CD4-positive, alpha-beta T cell (primary cell): ENCODE measurements at regions not wholly inside any gene's neighbourhood (a gene's known extent, or its start where the extent isn't known, plus 50 kb on each side); places are given as distances from the start of the nearest gene placed in this dataset.

Experiments
- ATAC-seq: fragments of 200-7000 bp; cut with Tn5 transposase; one replicate; pipeline ENCODE4 v1.10.0; 2022; ENCODE audit warnings: mild to moderate bottlenecking; ENCODE audit not compliant: poor library complexity
- CTCF ChIA-PET: fragments of 350-600 bp; sonication (Branson Sonifier 250); formaldehyde crosslinking; loops from one replicate; lab custom pipeline; 2021; ENCODE audit warnings: antibody characterized with exemption, inconsistent platforms; lab: Charles Lee
- POLR2A ChIA-PET: fragments of 350-600 bp; sonication (Branson Sonifier 250); formaldehyde crosslinking; loops from one replicate; lab custom pipeline; 2021; ENCODE audit warnings: antibody characterized with exemption, inconsistent platforms; lab: Charles Lee
- DNase-seq, 14 experiments: peaks; one replicate each; pipeline ENCODE4 v3.0.0-alpha.2; 2013 to 2020; ENCODE audit warnings: mixed read lengths in 2 of 14
- H3K27ac ChIP-seq, 2 donors: one replicate each; pipeline versions ENCODE4 v1.5.1 to v1.7.0; 2013; ENCODE audit warnings: low read length in 2 of 2, low read depth in 1 of 2, mild to moderate bottlenecking in 1 of 2
- H3K27me3 ChIP-seq, 2 experiments: 1 replicate in 1 of 2; 2 replicates in 1 of 2; pipeline versions ENCODE4 v1.6.1 to v1.7.0; 2013; ENCODE audit warnings: low read length in 2 of 2, control low read depth in 1 of 2, mild to moderate bottlenecking in 1 of 2, moderate library complexity in 1 of 2; ENCODE audit not compliant: insufficient read depth in 2 of 2, control insufficient read depth in 1 of 2
- H3K36me3 ChIP-seq: one replicate; pipeline ENCODE4 v1.6.1; 2013; ENCODE audit warnings: low read length, control low read depth; ENCODE audit not compliant: insufficient read depth
- H3K4me1 ChIP-seq: one replicate; pipeline ENCODE4 v1.6.1; 2013; ENCODE audit warnings: low read length, control low read depth; ENCODE audit not compliant: insufficient read depth
- H3K4me3 ChIP-seq: one replicate; pipeline ENCODE4 v1.5.1; 2013; ENCODE audit warnings: mild to moderate bottlenecking, low read length, moderate library complexity
- H3K9me3 ChIP-seq, 2 experiments: 1 replicate in 1 of 2; 2 replicates in 1 of 2; pipeline versions ENCODE4 v1.6.1 to v1.7.0; 2013; ENCODE audit warnings: low read length in 2 of 2, mild to moderate bottlenecking in 2 of 2, control low read depth in 1 of 2, moderate library complexity in 1 of 2; ENCODE audit not compliant: control insufficient read depth in 1 of 2, insufficient read depth in 1 of 2
- H3K27ac Mint-ChIP-seq: one replicate; pipeline ENCODE4 v1.8.0; 2020; ENCODE audit warnings: mixed read lengths
- H3K27me3 Mint-ChIP-seq: one replicate; pipeline ENCODE4 v1.8.0; 2021; ENCODE audit warnings: mixed read lengths
- H3K36me3 Mint-ChIP-seq: one replicate; pipeline ENCODE4 v1.8.0; 2021; ENCODE audit warnings: low read depth, mixed read lengths
- H3K4me1 Mint-ChIP-seq: one replicate; pipeline ENCODE4 v1.8.0; 2021; ENCODE audit warnings: low read depth, mixed read lengths
- H3K4me3 Mint-ChIP-seq: one replicate; pipeline ENCODE4 v1.8.0; 2020; ENCODE audit warnings: mild to moderate bottlenecking, mixed read lengths
- H3K9me3 Mint-ChIP-seq: one replicate; pipeline ENCODE4 v1.8.0; 2020; ENCODE audit warnings: mixed read lengths
- intact Hi-C, 2 experiments: fragments of 100-400 bp; cut with DNase I in 1 of 2; cut with micrococcal nuclease in 1 of 2; formaldehyde crosslinking; loops; one replicate each; pipeline versions ENCODE4 v1.15.1 to v1.9.0; 2023 to 2025; cut with DNase I, micrococcal nuclease
- TF ChIP-seq, protein P1 (sequence below): fragments of 200-600 bp; IDR thresholded peaks from one replicate; pipeline ENCODE4 v1.8.0; 2022; ENCODE audit warnings: antibody characterized with exemption, mild to moderate bottlenecking

DNA sequence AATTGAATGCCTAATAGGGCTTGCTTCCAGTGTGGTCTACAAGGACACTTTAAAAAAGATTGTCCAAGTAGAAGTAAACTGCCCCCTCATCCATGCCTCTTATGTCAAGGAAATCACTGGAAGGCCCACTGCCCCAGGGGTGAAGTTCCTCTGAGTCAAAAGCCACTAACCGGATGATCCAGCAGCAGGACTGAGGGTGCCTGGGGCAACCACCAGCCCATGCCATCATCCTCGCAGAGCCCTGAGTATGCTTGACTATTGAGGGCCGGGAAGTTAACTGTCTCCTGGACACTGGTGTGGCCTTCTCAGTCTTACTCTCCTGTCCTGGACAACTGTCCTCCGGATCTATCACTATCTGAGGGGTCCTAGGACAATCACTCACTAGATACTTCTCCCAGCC, 411.5 kb downstream of the TENT5A start:
- H3K27me3 ChIP-seq: no peaks in the 10 kb centered on the region
- peaks cover 0 to 11% of the 10 kb centered on the region in 2 experiments for H3K9me3 ChIP-seq
- Mint-ChIP-seq H3K36me3 (no peaks in the 10 kb centered on the region), H3K4me3 (no peak overlapping the region), H3K9me3 (peaks cover 2% of the 10 kb centered on the region), H3K27me3 (no peaks in the 10 kb centered on the region), H3K4me1 (no peaks in the 10 kb centered on the region), H3K27ac (no peak overlapping the region)
- H3K4me3 ChIP-seq: no peak overlapping the region
- ChIA-PET POLR2A (no interaction called here), CTCF (no interaction called here)
- TF ChIP-seq, protein P1, sequence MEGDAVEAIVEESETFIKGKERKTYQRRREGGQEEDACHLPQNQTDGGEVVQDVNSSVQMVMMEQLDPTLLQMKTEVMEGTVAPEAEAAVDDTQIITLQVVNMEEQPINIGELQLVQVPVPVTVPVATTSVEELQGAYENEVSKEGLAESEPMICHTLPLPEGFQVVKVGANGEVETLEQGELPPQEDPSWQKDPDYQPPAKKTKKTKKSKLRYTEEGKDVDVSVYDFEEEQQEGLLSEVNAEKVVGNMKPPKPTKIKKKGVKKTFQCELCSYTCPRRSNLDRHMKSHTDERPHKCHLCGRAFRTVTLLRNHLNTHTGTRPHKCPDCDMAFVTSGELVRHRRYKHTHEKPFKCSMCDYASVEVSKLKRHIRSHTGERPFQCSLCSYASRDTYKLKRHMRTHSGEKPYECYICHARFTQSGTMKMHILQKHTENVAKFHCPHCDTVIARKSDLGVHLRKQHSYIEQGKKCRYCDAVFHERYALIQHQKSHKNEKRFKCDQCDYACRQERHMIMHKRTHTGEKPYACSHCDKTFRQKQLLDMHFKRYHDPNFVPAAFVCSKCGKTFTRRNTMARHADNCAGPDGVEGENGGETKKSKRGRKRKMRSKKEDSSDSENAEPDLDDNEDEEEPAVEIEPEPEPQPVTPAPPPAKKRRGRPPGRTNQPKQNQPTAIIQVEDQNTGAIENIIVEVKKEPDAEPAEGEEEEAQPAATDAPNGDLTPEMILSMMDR: no peak
- no peak overlapping the region for H3K27ac ChIP-seq
- no peaks in the 10 kb centered on the region for H3K36me3 ChIP-seq
- H3K4me1 ChIP-seq: no peaks in the 10 kb centered on the region
- intact Hi-C loops: no loop called here
- ATAC-seq (no peak), DNase-seq (no peak)

DNA sequence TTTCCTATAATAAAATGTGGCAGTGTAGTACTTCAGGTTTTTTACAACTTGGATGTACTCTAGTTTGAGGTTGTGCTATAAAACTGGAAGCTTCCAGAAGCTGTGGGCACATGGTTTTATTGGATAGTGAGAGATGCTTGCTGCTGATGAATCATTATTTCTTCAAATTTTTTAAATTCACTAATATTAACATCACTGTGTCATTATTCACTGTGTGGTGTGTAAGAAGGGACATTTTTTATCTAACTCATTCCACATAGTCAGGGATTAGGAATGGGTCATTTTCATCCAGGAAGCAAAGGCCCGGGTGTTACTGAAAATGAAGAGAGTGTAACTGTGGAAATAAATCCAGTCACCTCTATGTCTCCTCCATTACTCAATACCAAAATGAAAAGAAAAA, 421.0 kb downstream of the TENT5A start:
- H3K4me3 Mint-ChIP-seq: no peak overlapping the region
- ChIA-PET POLR2A (no interaction called here), CTCF (no interaction called here)
- peaks cover 6% of the 10 kb centered on the region for H3K9me3 Mint-ChIP-seq
- Histone ChIP-seq H3K4me3 (no peak overlapping the region), H3K27me3 (no peaks in the 10 kb centered on the region), H3K27ac (no peak overlapping the region), H3K36me3 (no peaks in the 10 kb centered on the region), H3K4me1 (no peaks in the 10 kb centered on the region), H3K9me3 (peaks cover 0 to 4% of the 10 kb centered on the region in 2 experiments)
- ATAC-seq: no peak
- TF ChIP-seq, protein P1: no peak
- H3K36me3 Mint-ChIP-seq: no peaks in the 10 kb centered on the region
- H3K27me3 Mint-ChIP-seq: no peaks in the 10 kb centered on the region
- H3K27ac Mint-ChIP-seq: no peak overlapping the region
- no peak for DNase-seq
- no peaks in the 10 kb centered on the region for H3K4me1 Mint-ChIP-seq
- intact Hi-C loops: no loop called here

DNA sequence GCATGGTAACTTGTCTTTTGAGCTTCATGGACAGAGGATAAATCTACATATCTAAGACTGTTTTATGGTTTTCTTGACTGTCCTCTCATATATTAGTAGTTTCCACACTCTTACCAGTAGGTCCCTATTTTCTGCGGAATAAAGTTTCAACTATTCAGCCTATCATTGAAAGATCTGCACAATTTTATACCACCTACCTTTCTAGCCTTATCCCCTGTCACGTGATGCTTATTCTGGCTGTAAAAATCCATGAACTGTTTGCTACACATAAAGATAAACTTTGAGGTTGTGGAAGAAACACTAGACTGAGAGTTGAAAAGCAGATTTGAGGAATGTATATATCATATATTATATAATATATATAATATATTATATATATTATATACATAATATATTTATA, 423.8 kb downstream of the TENT5A start:
- H3K4me1 Mint-ChIP-seq: no peaks in the 10 kb centered on the region
- Histone ChIP-seq H3K36me3 (no peaks in the 10 kb centered on the region), H3K27ac (no peak overlapping the region), H3K9me3 (peaks cover 0 to 4% of the 10 kb centered on the region in 2 experiments), H3K4me1 (no peaks in the 10 kb centered on the region), H3K4me3 (no peak overlapping the region), H3K27me3 (no peaks in the 10 kb centered on the region)
- CTCF ChIA-PET: no interaction called here
- no peaks in the 10 kb centered on the region for H3K27me3 Mint-ChIP-seq
- intact Hi-C loops: no loop called here
- POLR2A ChIA-PET: no interaction called here
- TF ChIP-seq, protein P1: no peak
- no peak overlapping the region for H3K27ac Mint-ChIP-seq
- DNase-seq (no peak), ATAC-seq (no peak)
- H3K9me3 Mint-ChIP-seq: peaks cover 2% of the 10 kb centered on the region
- H3K36me3 Mint-ChIP-seq: no peaks in the 10 kb centered on the region
- H3K4me3 Mint-ChIP-seq: no peak overlapping the region
